ENCODE measurements at regions not wholly inside any gene's neighbourhood (a gene's known extent, or its start where the extent isn't known, plus 50 kb on each side); places are given as distances from the start of the nearest gene placed in this dataset.

- no peaks in the 10 kb centered on the region for H3K27me3 ChIP-seq (replicated peaks in 1 of 7)
- H3K9me3 ChIP-seq, result peaks cover 0 to 21% (median 9%) of the 10 kb centered on the region in 8 donors
- intact Hi-C loops (cut with DNase I; ENCODE audit: low total_unique reads), result no loop called here
- H3K4me3 ChIP-seq, result no peak overlapping the region
- no peak overlapping the region for H3K27ac ChIP-seq
- WGBS, 5 donors, result 72 to 98% (median 95%) methylated on average over 1 of the region's 1 CpG
- H3K36me3 ChIP-seq, result no peaks in the 10 kb centered on the region
- H3K4me1 ChIP-seq, result no peaks in the 10 kb centered on the region
- TF ChIP-seq POLR2AphosphoS5 (IDR thresholded peaks at IDR 0.05), result no peak
- TF ChIP-seq, protein P1, sequence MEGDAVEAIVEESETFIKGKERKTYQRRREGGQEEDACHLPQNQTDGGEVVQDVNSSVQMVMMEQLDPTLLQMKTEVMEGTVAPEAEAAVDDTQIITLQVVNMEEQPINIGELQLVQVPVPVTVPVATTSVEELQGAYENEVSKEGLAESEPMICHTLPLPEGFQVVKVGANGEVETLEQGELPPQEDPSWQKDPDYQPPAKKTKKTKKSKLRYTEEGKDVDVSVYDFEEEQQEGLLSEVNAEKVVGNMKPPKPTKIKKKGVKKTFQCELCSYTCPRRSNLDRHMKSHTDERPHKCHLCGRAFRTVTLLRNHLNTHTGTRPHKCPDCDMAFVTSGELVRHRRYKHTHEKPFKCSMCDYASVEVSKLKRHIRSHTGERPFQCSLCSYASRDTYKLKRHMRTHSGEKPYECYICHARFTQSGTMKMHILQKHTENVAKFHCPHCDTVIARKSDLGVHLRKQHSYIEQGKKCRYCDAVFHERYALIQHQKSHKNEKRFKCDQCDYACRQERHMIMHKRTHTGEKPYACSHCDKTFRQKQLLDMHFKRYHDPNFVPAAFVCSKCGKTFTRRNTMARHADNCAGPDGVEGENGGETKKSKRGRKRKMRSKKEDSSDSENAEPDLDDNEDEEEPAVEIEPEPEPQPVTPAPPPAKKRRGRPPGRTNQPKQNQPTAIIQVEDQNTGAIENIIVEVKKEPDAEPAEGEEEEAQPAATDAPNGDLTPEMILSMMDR (IDR thresholded peaks at IDR 0.05 in 8 of 11, conservative IDR thresholded peaks at IDR 0.05 in 3 of 11), result no peak
- TF ChIP-seq POLR2A (IDR thresholded peaks at IDR 0.05), result no peak
- DNase-seq, result no peak
Observed at GRCh38 chr10:130982802-130983201, 328.7 kb downstream of the TCERG1L start.

GRCh38 chr10:130983749-130984148, 327.8 kb downstream of the TCERG1L start:
- Histone ChIP-seq H3K4me1 (no peaks in the 10 kb centered on the region), H3K9me3 (peaks cover 0 to 21% (median 9%) of the 10 kb centered on the region in 8 donors), H3K27me3 (replicated peaks in 1 of 7) (no peaks in the 10 kb centered on the region), H3K4me3 (no peak overlapping the region), H3K36me3 (no peaks in the 10 kb centered on the region), H3K27ac (no peak overlapping the region)
- intact Hi-C loops (cut with DNase I; ENCODE audit: low total_unique reads), result no loop called here
- no peak for DNase-seq
- TF ChIP-seq, protein P1 (IDR thresholded peaks at IDR 0.05 in 8 of 11, conservative IDR thresholded peaks at IDR 0.05 in 3 of 11), result no peak
- TF ChIP-seq POLR2A (IDR thresholded peaks at IDR 0.05) (no peak), POLR2AphosphoS5 (IDR thresholded peaks at IDR 0.05) (no peak)
- WGBS, 5 donors, result 51 to 66% (median 59%) methylated on average over 2 of the region's 2 CpGs

DNA sequence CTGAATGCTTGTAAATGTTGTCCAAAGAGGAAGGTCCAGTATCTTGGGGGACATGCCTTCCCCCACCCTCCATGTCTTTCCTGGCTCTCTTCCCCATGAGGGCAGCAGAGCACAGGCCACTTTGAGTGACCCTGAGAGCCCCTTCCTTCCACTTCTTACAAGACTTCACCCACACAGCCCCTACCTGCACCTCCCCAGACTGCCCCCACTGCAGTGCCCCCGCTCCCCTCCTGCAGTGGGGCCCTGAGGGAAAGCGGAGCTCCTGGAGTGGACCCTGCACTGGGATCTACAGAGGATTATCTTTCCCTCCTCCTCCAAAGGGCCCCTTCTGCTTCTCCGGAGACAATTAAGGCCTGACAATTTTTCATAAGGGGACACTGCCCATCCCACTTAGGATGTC, 326.8 kb downstream of the TCERG1L start:
- no peak for DNase-seq
- Histone ChIP-seq H3K27ac (no peak overlapping the region), H3K27me3 (replicated peaks in 1 of 7) (no peaks in the 10 kb centered on the region), H3K4me1 (no peaks in the 10 kb centered on the region), H3K9me3 (peaks cover 0 to 21% (median 9%) of the 10 kb centered on the region in 8 donors), H3K4me3 (no peak overlapping the region), H3K36me3 (no peaks in the 10 kb centered on the region)
- 78 to 87% (median 85%) methylated on average over 3 of the region's 3 CpGs for WGBS, 5 donors
- TF ChIP-seq, protein P1 (IDR thresholded peaks at IDR 0.05 in 8 of 11, conservative IDR thresholded peaks at IDR 0.05 in 3 of 11), result no peak
- TF ChIP-seq POLR2A (IDR thresholded peaks at IDR 0.05) (no peak), POLR2AphosphoS5 (IDR thresholded peaks at IDR 0.05) (no peak)
- intact Hi-C loops (cut with DNase I; ENCODE audit: low total_unique reads), result no loop called here

GRCh38 chr10:130985158-130985753, 326.3 kb downstream of the TCERG1L start:
- 85 to 92% (median 90%) methylated on average over 16 of the region's 16 CpGs for WGBS, 5 donors
- intact Hi-C loops (cut with DNase I; ENCODE audit: low total_unique reads), result no loop called here
- DNase-seq, result no peak
- Histone ChIP-seq H3K27me3 (replicated peaks in 1 of 7) (no peaks in the 10 kb centered on the region), H3K4me3 (no peak overlapping the region), H3K9me3 (peaks cover 0 to 21% (median 9%) of the 10 kb centered on the region in 8 donors), H3K4me1 (no peaks in the 10 kb centered on the region), H3K36me3 (no peaks in the 10 kb centered on the region), H3K27ac (no peak overlapping the region)
- TF ChIP-seq POLR2AphosphoS5 (IDR thresholded peaks at IDR 0.05), result no peak
